IMR-90 (cell line): ENCODE measurements at regions not wholly inside any gene's neighbourhood (a gene's known extent, or its start where the extent isn't known, plus 50 kb on each side); places are given as distances from the start of the nearest gene placed in this dataset.

Experiments
- ATAC-seq: fragments of 200-7000 bp; cut with Tn5 transposase; 2 replicates; pipeline ENCODE4 v1.9.1; 2020; ENCODE audit warnings: low read depth, mild to moderate bottlenecking, moderate library complexity
- BruUV-seq: library from RNA; stranded (reverse); fragments of 400-500 nt; replicated peaks from 2 replicates; lab custom pipeline; 2021; lab: Mats Ljungman, UMichigan
- CTCF ChIA-PET: fragments of 300-600 bp; formaldehyde crosslinking; extraction: SDS; loops from one replicate; lab custom pipeline; 2021; ENCODE audit warnings: antibody characterized with exemption; lab: Yijun Ruan, JAX
- POLR2A ChIA-PET: fragments of 300-600 bp; sonication (Branson Sonifier 250); formaldehyde crosslinking; loops from one replicate; lab custom pipeline; 2022; ENCODE audit warnings: antibody characterized with exemption; ENCODE audit not compliant: unreplicated experiment; lab: Charles Lee
- DNase-seq: peaks from one replicate; pipeline ENCODE4 v3.0.0; 2013
- H2AFZ ChIP-seq: replicated peaks from 2 replicates; pipeline ENCODE3; 2013; ENCODE audit warnings: low read length, mild to moderate bottlenecking; ENCODE audit not compliant: poor library complexity
- H2AK5ac ChIP-seq: 2 replicates; pipeline ENCODE4 v1.6.1; 2013; ENCODE audit warnings: low read depth, low read length, inconsistent platforms
- H2AK9ac ChIP-seq: replicated peaks from 2 replicates; pipeline ENCODE3; 2013; ENCODE audit warnings: mild to moderate bottlenecking, low read depth, low read length, moderate library complexity; ENCODE audit not compliant: poor library complexity
- H2BK120ac ChIP-seq: 2 replicates; pipeline ENCODE4 v1.6.1; 2013; ENCODE audit warnings: low read depth, low read length, inconsistent platforms
- H2BK15ac ChIP-seq: 3 replicates; pipeline ENCODE4 v1.6.1; 2013; ENCODE audit warnings: low read depth, low read length, inconsistent platforms
- H2BK20ac ChIP-seq: 2 replicates; pipeline ENCODE4 v1.6.1; 2013; ENCODE audit warnings: low read depth, mild to moderate bottlenecking, inconsistent platforms, low read length, moderate library complexity
- H2BK5ac ChIP-seq: 2 replicates; pipeline ENCODE4 v1.6.1; 2013; ENCODE audit warnings: mild to moderate bottlenecking, low read depth, low read length, inconsistent platforms; ENCODE audit not compliant: poor library complexity, severe bottlenecking
- H3K14ac ChIP-seq: replicated peaks from 2 replicates; pipeline ENCODE4 v1.6.1; 2013; ENCODE audit warnings: low read depth, low read length, inconsistent platforms
- H3K18ac ChIP-seq: 2 replicates; pipeline ENCODE4 v1.6.1; 2013; ENCODE audit warnings: low read depth, low read length, control low read depth
- H3K23ac ChIP-seq: 2 replicates; pipeline ENCODE4 v1.6.1; 2013; ENCODE audit warnings: low read depth, low read length, inconsistent platforms
- H3K27ac ChIP-seq: 2 replicates; pipeline ENCODE4 v1.5.1; 2013; ENCODE audit warnings: mild to moderate bottlenecking, control low read depth, low read length; ENCODE audit not compliant: insufficient read depth
- H3K27me3 ChIP-seq: 2 replicates; pipeline ENCODE4 v1.6.1; 2013; ENCODE audit warnings: low read length; ENCODE audit not compliant: control insufficient read depth, insufficient read depth
- H3K36me3 ChIP-seq: 2 replicates; pipeline ENCODE4 v1.6.1; 2013; ENCODE audit warnings: low read length, mixed read lengths; ENCODE audit not compliant: control insufficient read depth, insufficient read depth
- H3K4ac ChIP-seq: 2 replicates; pipeline ENCODE4 v1.6.1; 2013; ENCODE audit warnings: low read depth, low read length, inconsistent platforms
- H3K4me1 ChIP-seq: 2 replicates; pipeline ENCODE4 v1.6.1; 2013; ENCODE audit warnings: low read length, mixed read lengths; ENCODE audit not compliant: control insufficient read depth, insufficient read depth
- H3K4me2 ChIP-seq: 2 replicates; pipeline ENCODE4 v1.6.1; 2013; ENCODE audit warnings: low read depth, mild to moderate bottlenecking, control low read depth, low read length, moderate library complexity
- H3K4me3 ChIP-seq: 2 replicates; pipeline ENCODE4 v1.5.1; 2013; ENCODE audit warnings: low read depth, mild to moderate bottlenecking, control low read depth, low read length, moderate library complexity; ENCODE audit not compliant: insufficient read depth
- H3K56ac ChIP-seq: 2 replicates; pipeline ENCODE4 v1.6.1; 2013; ENCODE audit warnings: low read length, inconsistent platforms; ENCODE audit not compliant: insufficient read depth; ENCODE audit errors: extremely low read depth
- H3K79me1 ChIP-seq, 2 experiments: 2 replicates each; pipeline ENCODE4 v1.6.1; 2013; ENCODE audit warnings: low read length in 2 of 2, inconsistent platforms in 1 of 2, low read depth in 1 of 2
- H3K9ac ChIP-seq: 2 replicates; pipeline ENCODE4 v1.6.1; 2013; ENCODE audit warnings: low read depth, low read length, control low read depth
- H3K9me1 ChIP-seq: 2 replicates; pipeline ENCODE4 v1.6.1; 2013; ENCODE audit warnings: low read length, inconsistent platforms; ENCODE audit not compliant: insufficient read depth
- H3K9me3 ChIP-seq: 2 replicates; pipeline ENCODE4 v1.6.1; 2013; ENCODE audit warnings: low read length; ENCODE audit not compliant: control insufficient read depth, insufficient read depth
- H4K20me1 ChIP-seq: 2 replicates; pipeline ENCODE4 v1.6.1; 2013; ENCODE audit warnings: low read length, inconsistent platforms; ENCODE audit not compliant: insufficient read depth
- H4K5ac ChIP-seq: 2 replicates; pipeline ENCODE4 v1.6.1; 2013; ENCODE audit warnings: mild to moderate bottlenecking, low read depth, low read length, control low read depth
- H4K8ac ChIP-seq, 2 experiments: 2 replicates each; pipeline ENCODE4 v1.6.1; 2013; ENCODE audit warnings: low read depth in 2 of 2, low read length in 2 of 2, control low read depth in 1 of 2, inconsistent platforms in 1 of 2
- H4K91ac ChIP-seq: 2 replicates; pipeline ENCODE4 v1.6.1; 2013; ENCODE audit warnings: low read depth, low read length, inconsistent platforms; ENCODE audit not compliant: insufficient read depth
- CTCF ChIP-seq: conservative IDR thresholded peaks from 2 replicates; pipeline ENCODE4 v1.5.1; 2012; ENCODE audit warnings: mild to moderate bottlenecking, low read depth, low read length, improper control_type of control experiment
- ELK1 ChIP-seq: fragments of 150-350 bp; IDR thresholded peaks from 2 replicates; pipeline ENCODE4 v1.6.1; 2016; ENCODE audit warnings: low read depth, mild to moderate bottlenecking, low read length, moderate library complexity, borderline replicate concordance
- FOS ChIP-seq: fragments of 150-350 bp; IDR thresholded peaks from 2 replicates; pipeline ENCODE4 v1.6.1; 2016; ENCODE audit warnings: low read depth, low read length
- MAFK ChIP-seq: IDR thresholded peaks from 2 replicates; pipeline ENCODE4 v1.6.1; 2012; ENCODE audit warnings: low read depth, low read length, improper control_type of control experiment
- MAZ ChIP-seq: IDR thresholded peaks from 2 replicates; pipeline ENCODE4 v1.6.1; 2012; ENCODE audit warnings: low read depth, mild to moderate bottlenecking, low read length, improper control_type of control experiment, moderate library complexity, borderline replicate concordance
- RAD21 ChIP-seq: IDR thresholded peaks from 2 replicates; pipeline ENCODE4 v1.6.1; 2012; ENCODE audit warnings: low read length, improper control_type of control experiment
- RCOR1 ChIP-seq: IDR thresholded peaks from 2 replicates; pipeline ENCODE4 v1.6.1; 2012; ENCODE audit warnings: mild to moderate bottlenecking, low read length, improper control_type of control experiment; ENCODE audit not compliant: insufficient replicate concordance
- WGBS, 2 experiments: methylation state at CpG; one replicate each; pipeline versions ENCODE4 v1.1.5 to v1.1.7; 2013; ENCODE audit warnings: missing lambda C conversion rate in 2 of 2; ENCODE audit not compliant: insufficient read length in 1 of 2; ENCODE audit errors: extremely low coverage in 2 of 2; 5-methylcytosine and 5-hydroxymethylcytosine counted together
- dilution Hi-C: fragments of 300-500 bp; cut with HindIII; formaldehyde crosslinking; loops from one replicate; pipeline ENCODE4 v1.14.3; 2018; ENCODE audit warnings: low sequenced_read_pairs; ENCODE audit not compliant: unreplicated experiment
- in situ Hi-C: fragments of 300-500 bp; cut with MboI; formaldehyde crosslinking; loops from 3 replicates; pipeline ENCODE4 v1.14.3; 2019; ENCODE audit warnings: low sequenced_read_pairs, inconsistent platforms, mixed read lengths
- intact Hi-C: fragments of 100-400 bp; cut with micrococcal nuclease; formaldehyde crosslinking; loops from 2 replicates; pipeline ENCODE4 v1.10.0; 2022

- no peak overlapping the region for H2AK5ac ChIP-seq
- no peaks in the 10 kb centered on the region for H3K9me3 ChIP-seq
- H2BK120ac ChIP-seq, result no peak overlapping the region
- H4K5ac ChIP-seq, result no peak overlapping the region
- H3K4ac ChIP-seq, result no peak overlapping the region
- no peaks in the 10 kb centered on the region for H3K79me1 ChIP-seq
- TF ChIP-seq MAFK (no peak), CTCF (no peak), FOS (no peak), RAD21 (no peak), RCOR1 (no peak), ELK1 (no peak), MAZ (no peak)
- in situ Hi-C loops (no loop called here), dilution Hi-C loops (no loop called here), intact Hi-C loops (no loop called here)
- H3K4me3 ChIP-seq, result no peak overlapping the region
- H4K8ac ChIP-seq, result no peak overlapping the region
- H3K27me3 ChIP-seq, result no peaks in the 10 kb centered on the region
- H2AFZ ChIP-seq, result no peak overlapping the region
- ChIA-PET POLR2A (no interaction called here), CTCF (no interaction called here)
- no peak overlapping the region for H2AK9ac ChIP-seq
- H3K23ac ChIP-seq, result no peak overlapping the region
- no peak overlapping the region for H3K9ac ChIP-seq
- no peak for ATAC-seq
- H3K9me1 ChIP-seq, result peaks cover 4% of the 10 kb centered on the region; the same call in 1 of the 2 replicates
- no peak overlapping the region for H4K91ac ChIP-seq
- peaks cover 9% of the 10 kb centered on the region for H3K4me1 ChIP-seq
- no peak overlapping the region for H2BK5ac ChIP-seq
- H3K14ac ChIP-seq, result no peak overlapping the region
- no peaks in the 10 kb centered on the region for H3K36me3 ChIP-seq
- H2BK20ac ChIP-seq, result no peak overlapping the region
- BruUV-seq, result no TSS peak
- no peak for DNase-seq
- no peaks in the 10 kb centered on the region for H4K20me1 ChIP-seq
- H3K18ac ChIP-seq, result no peak overlapping the region
- H3K27ac ChIP-seq, result no peak overlapping the region
- no peak overlapping the region for H2BK15ac ChIP-seq
- no peak overlapping the region for H3K4me2 ChIP-seq
- WGBS, 2 experiments, result no CpG with 5 or more reads among the region's 3 CpGs
- H3K56ac ChIP-seq, result no peak overlapping the region
Measured at GRCh38 chr12:68453278-68453677, 121.1 kb upstream of the MDM1 start.
